Psoas muscle (tissue), 7 donors: ENCODE measurements at regions not wholly inside any gene's neighbourhood (a gene's known extent, or its start where the extent isn't known, plus 50 kb on each side); places are given as distances from the start of the nearest gene placed in this dataset.

Source experiments
- ATAC-seq, 4 donors: fragments of 200-7000 bp; cut with Tn5 transposase; one replicate each; pipeline ENCODE4 v1.9.1; 2020; ENCODE audit warnings: moderate library complexity in 3 of 4, mild to moderate bottlenecking in 2 of 4
- DNase-seq, 2 donors: peaks; one replicate each; pipeline ENCODE4 v3.0.0-alpha.2; 2020
- H3K27ac ChIP-seq: fragments of 200-600 bp; one replicate; pipeline ENCODE4 v1.8.0; 2022
- H3K27me3 ChIP-seq, 3 donors: fragments of 200-600 bp in 1 of 3; one replicate each; pipeline versions ENCODE4 v1.6.1 to v1.8.0; 2013 to 2022; ENCODE audit warnings: low read length in 2 of 3, mild to moderate bottlenecking in 2 of 3, moderate library complexity in 1 of 3; ENCODE audit not compliant: insufficient read depth in 3 of 3
- H3K36me3 ChIP-seq, 2 donors: fragments of 200-600 bp in 1 of 2; one replicate each; pipeline versions ENCODE4 v1.6.1 to v1.8.0; 2013 to 2022; ENCODE audit warnings: low read depth in 1 of 2, mild to moderate bottlenecking in 1 of 2, moderate library complexity in 1 of 2; ENCODE audit not compliant: insufficient read depth in 1 of 2
- H3K4me1 ChIP-seq: fragments of 200-600 bp; one replicate; pipeline ENCODE4 v1.8.0; 2022
- H3K4me3 ChIP-seq: fragments of 200-600 bp; one replicate; pipeline ENCODE4 v1.8.0; 2022; ENCODE audit warnings: mild to moderate bottlenecking
- H3K9me3 ChIP-seq: fragments of 200-600 bp; one replicate; pipeline ENCODE4 v1.8.0; 2022
- WGBS, 3 donors: extraction: QIAGEN DNeasy Blood & Tissue Kit; methylation state at CpG; one replicate each; pipeline versions ENCODE4 v1.1.6 to v1.1.7; 2013; 5-methylcytosine and 5-hydroxymethylcytosine counted together
- intact Hi-C, 2 donors: fragments of 100-400 bp; cut with DNase I; formaldehyde crosslinking; loops; one replicate each; pipeline versions ENCODE4 v1.11.0 to v1.14.2; 2022
- TF ChIP-seq, protein P1 (sequence below): fragments of 200-600 bp; IDR thresholded peaks from one replicate; pipeline ENCODE4 v1.8.0; 2022; ENCODE audit warnings: antibody characterized with exemption
- donor health status: healthy with polysubstance abuse.
- donor health status: DM: no; HTN: no; CAD: no; lungs with moderate emphysema.
- donor health status: Bipolar disorder and iron deficiency.
- donor health status: healthy.
- donor health status: DM: yes; HTN: yes; CAD: no.
- donor health status: DM: no; HTN: no; CAD: no.
- donor health status: DM: yes; HTN: yes; CAD: no.

DNA sequence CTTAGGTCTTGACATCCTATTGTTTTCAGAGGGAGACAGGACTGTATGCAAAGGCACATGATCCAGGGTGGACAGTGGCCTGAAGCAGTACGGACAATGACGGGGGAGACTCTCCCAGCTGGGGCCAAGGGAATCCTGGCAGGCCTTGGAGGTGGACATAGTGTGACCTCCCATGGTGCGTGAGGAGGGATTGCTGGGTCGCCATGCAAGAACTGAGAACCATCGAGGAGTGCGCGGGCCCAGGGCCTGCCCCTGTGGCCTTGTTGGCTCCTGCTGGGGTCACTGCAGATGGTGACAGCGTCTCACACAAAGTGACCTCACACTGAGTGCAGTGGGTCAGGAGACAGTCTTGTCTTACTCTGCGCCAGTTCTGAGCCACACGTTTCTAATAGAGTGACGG, 192.4 kb downstream of the GADD45G start:
- Histone ChIP-seq H3K4me1 (no peaks in the 10 kb centered on the region), H3K9me3 (no peaks in the 10 kb centered on the region), H3K36me3 (no peaks in the 10 kb centered on the region), H3K27me3 (no peaks in the 10 kb centered on the region), H3K27ac (no peak overlapping the region), H3K4me3 (no peak overlapping the region)
- TF ChIP-seq, protein P1, sequence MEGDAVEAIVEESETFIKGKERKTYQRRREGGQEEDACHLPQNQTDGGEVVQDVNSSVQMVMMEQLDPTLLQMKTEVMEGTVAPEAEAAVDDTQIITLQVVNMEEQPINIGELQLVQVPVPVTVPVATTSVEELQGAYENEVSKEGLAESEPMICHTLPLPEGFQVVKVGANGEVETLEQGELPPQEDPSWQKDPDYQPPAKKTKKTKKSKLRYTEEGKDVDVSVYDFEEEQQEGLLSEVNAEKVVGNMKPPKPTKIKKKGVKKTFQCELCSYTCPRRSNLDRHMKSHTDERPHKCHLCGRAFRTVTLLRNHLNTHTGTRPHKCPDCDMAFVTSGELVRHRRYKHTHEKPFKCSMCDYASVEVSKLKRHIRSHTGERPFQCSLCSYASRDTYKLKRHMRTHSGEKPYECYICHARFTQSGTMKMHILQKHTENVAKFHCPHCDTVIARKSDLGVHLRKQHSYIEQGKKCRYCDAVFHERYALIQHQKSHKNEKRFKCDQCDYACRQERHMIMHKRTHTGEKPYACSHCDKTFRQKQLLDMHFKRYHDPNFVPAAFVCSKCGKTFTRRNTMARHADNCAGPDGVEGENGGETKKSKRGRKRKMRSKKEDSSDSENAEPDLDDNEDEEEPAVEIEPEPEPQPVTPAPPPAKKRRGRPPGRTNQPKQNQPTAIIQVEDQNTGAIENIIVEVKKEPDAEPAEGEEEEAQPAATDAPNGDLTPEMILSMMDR = no peak
- DNase-seq (no peak), ATAC-seq (no peak)
- intact Hi-C loops = no loop called here
- WGBS, 3 donors = 94 to 98% (median 97%) methylated on average over 11 of the region's 11 CpGs

DNA sequence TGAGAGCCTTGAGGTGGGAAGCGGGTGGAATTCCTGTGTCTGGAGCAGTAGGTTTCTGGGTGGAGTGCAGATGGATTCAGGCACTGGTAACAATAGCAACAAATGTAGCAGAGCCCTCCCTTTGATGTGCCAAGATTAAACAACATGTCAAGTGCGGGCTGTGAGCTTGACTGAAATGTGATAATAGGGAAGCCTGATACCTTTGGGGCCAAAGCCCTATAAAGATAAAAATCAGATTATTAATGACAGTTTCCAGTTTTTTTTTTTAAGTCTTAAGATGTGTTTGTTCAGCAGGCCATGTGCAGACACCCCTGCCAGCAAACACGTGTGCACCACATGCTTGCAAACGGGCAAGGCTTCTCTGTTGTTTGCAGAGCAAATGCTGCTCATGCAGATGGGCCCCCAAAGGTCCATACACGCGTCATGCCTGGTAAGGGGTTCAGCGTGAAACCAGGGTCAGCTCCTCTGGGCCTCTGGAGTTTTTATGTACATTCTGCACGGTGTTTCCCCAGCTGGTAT, 193.2 kb downstream of the GADD45G start:
- intact Hi-C loops = no loop called here
- H3K27ac ChIP-seq = no peak overlapping the region
- no peaks in the 10 kb centered on the region for H3K36me3 ChIP-seq
- TF ChIP-seq, protein P1 = no peak
- no peaks in the 10 kb centered on the region for H3K9me3 ChIP-seq
- DNase-seq (no peak), ATAC-seq (no peak)
- no peaks in the 10 kb centered on the region for H3K4me1 ChIP-seq
- H3K27me3 ChIP-seq = no peaks in the 10 kb centered on the region
- 68 to 86% (median 72%) methylated on average over 8 of the region's 8 CpGs for WGBS, 3 donors
- no peak overlapping the region for H3K4me3 ChIP-seq

DNA sequence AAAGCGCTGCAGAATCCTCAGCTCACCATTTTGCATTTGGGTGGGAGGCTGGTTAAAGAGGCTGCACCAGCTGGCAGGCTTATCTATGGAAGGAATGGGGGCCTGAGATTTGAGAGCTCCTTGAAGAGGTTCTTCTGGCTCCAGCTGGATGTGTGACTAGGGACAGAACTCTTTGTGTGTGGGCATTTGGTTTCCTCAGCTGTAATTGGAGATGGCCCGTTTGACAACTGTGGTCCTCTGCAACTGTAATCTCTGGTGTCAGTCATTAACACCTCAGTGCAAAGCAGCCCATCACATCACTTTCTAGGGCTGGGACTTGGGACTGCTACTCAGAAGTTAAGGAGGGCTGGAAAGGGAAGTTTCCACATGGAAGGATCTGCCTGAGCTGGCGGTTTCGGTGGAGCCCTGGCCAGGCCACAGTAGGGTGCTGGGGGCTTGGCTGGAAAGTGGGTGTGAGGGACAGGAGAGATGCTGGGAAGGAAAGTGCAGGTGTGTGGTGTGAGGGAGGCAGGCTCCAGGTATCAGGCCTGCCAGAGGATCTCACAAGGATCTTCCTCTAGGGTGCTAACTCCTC, 193.8 kb downstream of the GADD45G start:
- no peak for ATAC-seq
- intact Hi-C loops = no loop called here
- TF ChIP-seq, protein P1 = no peak

DNA sequence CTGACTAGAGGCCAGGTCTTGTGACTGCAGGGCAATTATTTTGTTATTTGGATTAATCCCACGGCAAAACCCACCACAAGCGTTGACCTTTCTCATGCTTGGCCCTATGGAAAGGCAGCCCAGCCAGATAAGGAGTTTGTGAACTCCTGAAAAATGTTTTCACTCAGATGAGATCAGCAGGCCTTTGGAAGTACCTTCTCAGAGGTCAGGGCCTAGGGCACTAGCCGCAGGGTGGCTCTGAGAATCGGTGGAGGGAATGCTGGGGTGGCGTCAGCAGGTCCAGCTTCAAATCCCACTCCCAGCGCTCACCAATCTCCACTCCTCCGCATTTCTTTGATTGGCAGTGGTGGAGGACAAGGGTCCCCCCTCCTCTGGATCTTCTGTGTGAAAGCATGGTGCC, 194.4 kb downstream of the GADD45G start:
- no peaks in the 10 kb centered on the region for H3K4me1 ChIP-seq

More for the DNA sequence above, 193.8 kb downstream of the GADD45G start:
- Histone ChIP-seq H3K36me3 (no peaks in the 10 kb centered on the region), H3K4me3 (no peak overlapping the region), H3K27ac (no peak overlapping the region), H3K9me3 (no peaks in the 10 kb centered on the region), H3K4me1 (no peaks in the 10 kb centered on the region), H3K27me3 (no peaks in the 10 kb centered on the region)
- WGBS, 3 donors = 66 to 89% (median 80%) methylated on average over 4 of the region's 4 CpGs
- no peak for DNase-seq

More for the DNA sequence above, 194.4 kb downstream of the GADD45G start:
- TF ChIP-seq, protein P1 = no peak
- no peaks in the 10 kb centered on the region for H3K27me3 ChIP-seq
- intact Hi-C loops = no loop called here
- H3K27ac ChIP-seq = no peak overlapping the region
- H3K4me3 ChIP-seq = no peak overlapping the region
- no peaks in the 10 kb centered on the region for H3K9me3 ChIP-seq
- H3K36me3 ChIP-seq = no peaks in the 10 kb centered on the region
- ATAC-seq = no peak
- 96 to 99% (median 98%) methylated on average over 7 of the region's 7 CpGs for WGBS, 3 donors
- no peak for DNase-seq
